ENCODE measurements at regions not wholly inside any gene's neighbourhood (a gene's known extent, or its start where the extent isn't known, plus 50 kb on each side); places are given as distances from the start of the nearest gene placed in this dataset.

DNA sequence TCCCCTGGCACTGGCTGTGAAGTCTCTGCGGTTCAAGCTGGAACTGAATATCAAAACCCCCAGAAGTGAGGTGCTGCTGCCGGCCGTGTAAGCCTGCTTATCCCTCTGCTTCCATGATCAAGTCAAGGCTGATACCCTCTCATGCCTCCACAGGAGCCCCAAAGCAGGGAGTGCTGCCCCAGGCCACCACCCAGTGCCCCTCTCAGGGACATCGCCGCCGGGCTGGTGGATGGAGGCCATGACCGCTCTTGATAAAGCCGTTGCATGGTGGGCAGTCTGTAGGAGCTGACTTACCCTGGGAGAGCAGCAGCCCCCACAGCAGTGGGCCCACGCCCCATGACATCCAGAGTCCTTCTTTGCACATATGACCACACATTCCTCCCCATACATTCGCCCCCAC, 162.0 kb upstream of the CST7 start:
- TF ChIP-seq, protein P1, sequence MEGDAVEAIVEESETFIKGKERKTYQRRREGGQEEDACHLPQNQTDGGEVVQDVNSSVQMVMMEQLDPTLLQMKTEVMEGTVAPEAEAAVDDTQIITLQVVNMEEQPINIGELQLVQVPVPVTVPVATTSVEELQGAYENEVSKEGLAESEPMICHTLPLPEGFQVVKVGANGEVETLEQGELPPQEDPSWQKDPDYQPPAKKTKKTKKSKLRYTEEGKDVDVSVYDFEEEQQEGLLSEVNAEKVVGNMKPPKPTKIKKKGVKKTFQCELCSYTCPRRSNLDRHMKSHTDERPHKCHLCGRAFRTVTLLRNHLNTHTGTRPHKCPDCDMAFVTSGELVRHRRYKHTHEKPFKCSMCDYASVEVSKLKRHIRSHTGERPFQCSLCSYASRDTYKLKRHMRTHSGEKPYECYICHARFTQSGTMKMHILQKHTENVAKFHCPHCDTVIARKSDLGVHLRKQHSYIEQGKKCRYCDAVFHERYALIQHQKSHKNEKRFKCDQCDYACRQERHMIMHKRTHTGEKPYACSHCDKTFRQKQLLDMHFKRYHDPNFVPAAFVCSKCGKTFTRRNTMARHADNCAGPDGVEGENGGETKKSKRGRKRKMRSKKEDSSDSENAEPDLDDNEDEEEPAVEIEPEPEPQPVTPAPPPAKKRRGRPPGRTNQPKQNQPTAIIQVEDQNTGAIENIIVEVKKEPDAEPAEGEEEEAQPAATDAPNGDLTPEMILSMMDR (IDR thresholded peaks at IDR 0.05 in 4 of 5, conservative IDR thresholded peaks at IDR 0.05 in 1 of 5): no peak
- no peak for TF ChIP-seq POLR2A (IDR thresholded peaks at IDR 0.05)
